Peyer's patch (tissue), 4 donors: ENCODE measurements at regions not wholly inside any gene's neighbourhood (a gene's known extent, or its start where the extent isn't known, plus 50 kb on each side); places are given as distances from the start of the nearest gene placed in this dataset.

Experiments
- POLR2A ChIP-seq, 2 donors: fragments of 450-650 bp; IDR thresholded peaks; one replicate each; pipeline ENCODE4 v1.5.1; 2017; ENCODE audit warnings: antibody characterized with exemption in 2 of 2, mild to moderate bottlenecking in 2 of 2, moderate library complexity in 2 of 2
- TF ChIP-seq, protein P1 (sequence below), 6 experiments: fragments of 450-650 bp in 4 of 6; fragments of 200-600 bp in 2 of 6; sonication (generic) in 1 of 6; IDR thresholded peaks; one replicate each; pipeline ENCODE4 v1.5.1; 2017 to 2019; ENCODE audit warnings: antibody characterized with exemption in 6 of 6, mild to moderate bottlenecking in 3 of 6, moderate library complexity in 1 of 6

DNA sequence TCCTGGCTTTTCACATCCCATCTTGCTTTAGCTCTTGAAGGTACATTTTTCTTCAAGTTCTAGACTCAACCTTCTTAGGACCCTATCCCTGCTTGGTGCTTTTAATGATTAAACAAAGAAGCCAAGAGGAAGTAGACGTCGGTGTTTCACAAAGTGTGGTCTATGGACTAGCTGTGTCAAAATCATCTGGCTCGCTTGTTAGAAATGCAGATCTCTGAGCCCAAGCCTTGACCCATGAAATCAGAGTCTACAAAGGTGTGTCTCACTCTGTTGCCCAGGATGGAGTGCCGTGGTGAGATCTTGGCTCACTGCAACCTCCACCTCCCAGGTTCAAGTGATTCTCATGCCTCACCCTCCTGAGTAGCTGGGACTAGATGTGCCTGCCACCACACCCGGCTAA lies 295.5 kb upstream of the KAZN start:
- TF ChIP-seq, protein P1, sequence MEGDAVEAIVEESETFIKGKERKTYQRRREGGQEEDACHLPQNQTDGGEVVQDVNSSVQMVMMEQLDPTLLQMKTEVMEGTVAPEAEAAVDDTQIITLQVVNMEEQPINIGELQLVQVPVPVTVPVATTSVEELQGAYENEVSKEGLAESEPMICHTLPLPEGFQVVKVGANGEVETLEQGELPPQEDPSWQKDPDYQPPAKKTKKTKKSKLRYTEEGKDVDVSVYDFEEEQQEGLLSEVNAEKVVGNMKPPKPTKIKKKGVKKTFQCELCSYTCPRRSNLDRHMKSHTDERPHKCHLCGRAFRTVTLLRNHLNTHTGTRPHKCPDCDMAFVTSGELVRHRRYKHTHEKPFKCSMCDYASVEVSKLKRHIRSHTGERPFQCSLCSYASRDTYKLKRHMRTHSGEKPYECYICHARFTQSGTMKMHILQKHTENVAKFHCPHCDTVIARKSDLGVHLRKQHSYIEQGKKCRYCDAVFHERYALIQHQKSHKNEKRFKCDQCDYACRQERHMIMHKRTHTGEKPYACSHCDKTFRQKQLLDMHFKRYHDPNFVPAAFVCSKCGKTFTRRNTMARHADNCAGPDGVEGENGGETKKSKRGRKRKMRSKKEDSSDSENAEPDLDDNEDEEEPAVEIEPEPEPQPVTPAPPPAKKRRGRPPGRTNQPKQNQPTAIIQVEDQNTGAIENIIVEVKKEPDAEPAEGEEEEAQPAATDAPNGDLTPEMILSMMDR (IDR thresholded peaks at IDR 0.05), result no peak
- no peak for TF ChIP-seq POLR2A (IDR thresholded peaks at IDR 0.05)
